K562 (cell line): ENCODE measurements at regions not wholly inside any gene's neighbourhood (a gene's known extent, or its start where the extent isn't known, plus 50 kb on each side); places are given as distances from the start of the nearest gene placed in this dataset.

ENCODE experiments used
- DIDO1 ChIP-seq: fragments of 450-650 bp; IDR thresholded peaks from 2 replicates; pipeline ENCODE4 v1.6.1; 2016; ENCODE audit warnings: low read depth, missing biosample characterization, missing genetic modification characterization
- DNMT1 ChIP-seq: fragments of 450-650 bp; IDR thresholded peaks from 2 replicates; pipeline ENCODE4 v1.6.1; 2016; ENCODE audit warnings: antibody characterized with exemption, mild to moderate bottlenecking
- ESRRA ChIP-seq: fragments of 450-650 bp; IDR thresholded peaks from 2 replicates; pipeline ENCODE4 v1.6.1; 2014; ENCODE audit warnings: low read depth, mild to moderate bottlenecking, moderate library complexity, borderline replicate concordance
- HDAC1 ChIP-seq, 2 experiments: fragments of 450-650 bp; IDR thresholded peaks; 2 replicates each; pipeline ENCODE4 v1.6.1; 2016 to 2017; ENCODE audit warnings: inconsistent platforms in 1 of 2, mild to moderate bottlenecking in 1 of 2, moderate library complexity in 1 of 2
- MAX ChIP-seq: sonication (generic); formaldehyde crosslinking; IDR thresholded peaks from 2 replicates; pipeline ENCODE4 v1.9.0; 2022; ENCODE audit warnings: mild to moderate bottlenecking, missing genetic modification reagents
- MXD1 ChIP-seq: fragments of 250-450 bp; sonication (Bioruptor Pico); IDR thresholded peaks from 2 replicates; pipeline ENCODE4 v1.8.0; 2021; ENCODE audit warnings: borderline replicate concordance, mild to moderate bottlenecking, moderate library complexity; ENCODE audit not compliant: poor library complexity, severe bottlenecking
- NR3C1 ChIP-seq: sonication (generic); formaldehyde crosslinking; IDR thresholded peaks from 2 replicates; pipeline ENCODE4 v1.8.1; 2022; ENCODE audit warnings: missing genetic modification reagents
- RFX5 ChIP-seq: IDR thresholded peaks from 2 replicates; pipeline ENCODE4 v1.6.1; 2011; ENCODE audit warnings: low read depth, mild to moderate bottlenecking, improper control_type of control experiment, low read length
- STAG1 ChIP-seq: sonication (generic); formaldehyde crosslinking; IDR thresholded peaks from 2 replicates; pipeline ENCODE4 v1.5.0; 2020; ENCODE audit warnings: missing genetic modification reagents, borderline replicate concordance
- TRIM28 ChIP-seq: fragments of 450-650 bp; IDR thresholded peaks from 2 replicates; pipeline ENCODE4 v1.6.1; 2017
- YY1 ChIP-seq, 3 experiments: IDR thresholded peaks; 2 replicates each; pipeline ENCODE4 v1.6.1; 2011; ENCODE audit warnings: low read length in 2 of 3, mild to moderate bottlenecking in 2 of 3, moderate library complexity in 2 of 3, borderline replicate concordance in 1 of 3, control low read depth in 1 of 3, low read depth in 1 of 3; ENCODE audit not compliant: insufficient read depth in 3 of 3, insufficient replicate concordance in 2 of 3, control insufficient read depth in 1 of 3, insufficient read length in 1 of 3; ENCODE audit errors: extremely low read depth in 1 of 3
- TF ChIP-seq, protein P1 (sequence below), 3 experiments: IDR thresholded peaks in 2 of 3; conservative IDR thresholded peaks in 1 of 3; 2 replicates each; pipeline ENCODE4 v1.5.1; 2011 to 2012; ENCODE audit warnings: low read length in 3 of 3, mild to moderate bottlenecking in 3 of 3, control low read depth in 2 of 3, improper control_type of control experiment in 1 of 3, inconsistent platforms in 1 of 3, low read depth in 1 of 3, mixed read lengths in 1 of 3, moderate library complexity in 1 of 3; ENCODE audit not compliant: insufficient read depth in 2 of 3
- TF ChIP-seq, protein P2 (sequence below): fragments of 250-450 bp; sonication (Bioruptor Pico); IDR thresholded peaks from 2 replicates; pipeline ENCODE4 v1.8.0; 2022; ENCODE audit warnings: moderate library complexity, mild to moderate bottlenecking, inconsistent platforms
- TF ChIP-seq, protein P3 (sequence below), 2 experiments: fragments of 200-800 bp in 1 of 2; sonication (Bioruptor generic) in 1 of 2; sonication (generic) in 1 of 2; formaldehyde crosslinking in 1 of 2; IDR thresholded peaks in 1 of 2; conservative IDR thresholded peaks in 1 of 2; 2 replicates each; pipeline versions ENCODE4 v1.5.0 to v1.6.1; 2016 to 2020; ENCODE audit warnings: missing compliant biosample characterization in 1 of 2, missing genetic modification characterization in 1 of 2, missing genetic modification reagents in 1 of 2

GRCh38 chr12:22126758-22127157, 80.7 kb downstream of the CMAS start:
- TF ChIP-seq, protein P1, sequence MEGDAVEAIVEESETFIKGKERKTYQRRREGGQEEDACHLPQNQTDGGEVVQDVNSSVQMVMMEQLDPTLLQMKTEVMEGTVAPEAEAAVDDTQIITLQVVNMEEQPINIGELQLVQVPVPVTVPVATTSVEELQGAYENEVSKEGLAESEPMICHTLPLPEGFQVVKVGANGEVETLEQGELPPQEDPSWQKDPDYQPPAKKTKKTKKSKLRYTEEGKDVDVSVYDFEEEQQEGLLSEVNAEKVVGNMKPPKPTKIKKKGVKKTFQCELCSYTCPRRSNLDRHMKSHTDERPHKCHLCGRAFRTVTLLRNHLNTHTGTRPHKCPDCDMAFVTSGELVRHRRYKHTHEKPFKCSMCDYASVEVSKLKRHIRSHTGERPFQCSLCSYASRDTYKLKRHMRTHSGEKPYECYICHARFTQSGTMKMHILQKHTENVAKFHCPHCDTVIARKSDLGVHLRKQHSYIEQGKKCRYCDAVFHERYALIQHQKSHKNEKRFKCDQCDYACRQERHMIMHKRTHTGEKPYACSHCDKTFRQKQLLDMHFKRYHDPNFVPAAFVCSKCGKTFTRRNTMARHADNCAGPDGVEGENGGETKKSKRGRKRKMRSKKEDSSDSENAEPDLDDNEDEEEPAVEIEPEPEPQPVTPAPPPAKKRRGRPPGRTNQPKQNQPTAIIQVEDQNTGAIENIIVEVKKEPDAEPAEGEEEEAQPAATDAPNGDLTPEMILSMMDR (IDR thresholded peaks at IDR 0.05 in 2 of 3, conservative IDR thresholded peaks at IDR 0.05 in 1 of 3; ENCODE audit: insufficient read depth in 2 of 3, low read depth in 1 of 3, low read length in 3 of 3) = no peak
- TF ChIP-seq TRIM28 (no peak), DNMT1 (no peak), STAG1 (CRISPR knock-in tag) (no peak), ESRRA (no peak), HDAC1 (IDR thresholded peaks at IDR 0.05) (no peak), MXD1 (no peak), MAX (CRISPR knock-in tag) (no peak), RFX5 (no peak), DIDO1 (tag) (no peak), NR3C1 (no peak), YY1 (IDR thresholded peaks at IDR 0.05; ENCODE audit: borderline replicate concordance in 1 of 3, control insufficient read depth in 1 of 3, extremely low read depth in 1 of 3, insufficient read depth in 3 of 3, insufficient read length in 1 of 3, insufficient replicate concordance in 2 of 3, low read depth in 1 of 3, low read length in 2 of 3) (no peak)
- TF ChIP-seq, protein P2, sequence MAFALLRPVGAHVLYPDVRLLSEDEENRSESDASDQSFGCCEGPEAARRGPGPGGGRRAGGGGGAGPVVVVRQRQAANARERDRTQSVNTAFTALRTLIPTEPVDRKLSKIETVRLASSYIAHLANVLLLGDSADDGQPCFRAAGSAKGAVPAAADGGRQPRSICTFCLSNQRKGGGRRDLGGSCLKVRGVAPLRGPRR = no peak
- TF ChIP-seq, protein P3, sequence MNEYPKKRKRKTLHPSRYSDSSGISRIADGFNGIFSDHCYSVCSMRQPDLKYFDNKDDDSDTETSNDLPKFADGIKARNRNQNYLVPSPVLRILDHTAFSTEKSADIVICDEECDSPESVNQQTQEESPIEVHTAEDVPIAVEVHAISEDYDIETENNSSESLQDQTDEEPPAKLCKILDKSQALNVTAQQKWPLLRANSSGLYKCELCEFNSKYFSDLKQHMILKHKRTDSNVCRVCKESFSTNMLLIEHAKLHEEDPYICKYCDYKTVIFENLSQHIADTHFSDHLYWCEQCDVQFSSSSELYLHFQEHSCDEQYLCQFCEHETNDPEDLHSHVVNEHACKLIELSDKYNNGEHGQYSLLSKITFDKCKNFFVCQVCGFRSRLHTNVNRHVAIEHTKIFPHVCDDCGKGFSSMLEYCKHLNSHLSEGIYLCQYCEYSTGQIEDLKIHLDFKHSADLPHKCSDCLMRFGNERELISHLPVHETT (CRISPR knock-in tag; conservative IDR thresholded peaks at IDR 0.05 in 1 of 2, IDR thresholded peaks at IDR 0.05 in 1 of 2) = no peak
